GM21825 (cell line): ENCODE measurements at regions not wholly inside any gene's neighbourhood (a gene's known extent, or its start where the extent isn't known, plus 50 kb on each side); places are given as distances from the start of the nearest gene placed in this dataset.

ENCODE experiments used
- ATAC-seq: cut with Tn5 transposase; IDR thresholded peaks from one replicate; pipeline ENCODE4 v1.9.1; 2021; ENCODE audit warnings: mild to moderate bottlenecking, moderate library complexity; ENCODE audit not compliant: unreplicated experiment

GRCh38 chr4:13133700-13134099 lies 350.4 kb downstream of the RAB28 start:
- ATAC-seq = no peak

GRCh38 chr4:13130848-13131247 lies 353.3 kb downstream of the RAB28 start:
- no peak for ATAC-seq

GRCh38 chr4:13129095-13129494 lies 355.0 kb downstream of the RAB28 start:
- ATAC-seq = no peak

- ATAC-seq = no peak
Measured at GRCh38 chr4:13126976-13127910, 356.9 kb downstream of the RAB28 start.

- no peak for ATAC-seq
Measured at GRCh38 chr4:13118633-13119032, 365.5 kb downstream of the RAB28 start.

- ATAC-seq = no peak
Measured at GRCh38 chr4:13117185-13117584, 367.0 kb downstream of the RAB28 start.

GRCh38 chr4:13112030-13112429 lies 372.1 kb downstream of the RAB28 start:
- no peak for ATAC-seq

GRCh38 chr4:13109536-13109935 lies 374.6 kb downstream of the RAB28 start:
- no peak for ATAC-seq

GRCh38 chr4:13108096-13108495 lies 376.0 kb downstream of the RAB28 start:
- ATAC-seq = no peak

- ATAC-seq = no peak
Measured at GRCh38 chr4:13103382-13104015, 380.6 kb downstream of the RAB28 start.

- no peak for ATAC-seq
Measured at GRCh38 chr4:13102092-13102742, 381.9 kb downstream of the RAB28 start.

GRCh38 chr4:13097971-13098370 lies 386.2 kb downstream of the RAB28 start:
- ATAC-seq = no peak

- ATAC-seq = no peak
Measured at GRCh38 chr4:13095722-13096121, 388.4 kb downstream of the RAB28 start.

GRCh38 chr4:13093170-13093569 lies 391.0 kb downstream of the RAB28 start:
- no peak for ATAC-seq

- ATAC-seq = no peak
Measured at GRCh38 chr4:13092702-13093101, 391.4 kb downstream of the RAB28 start.

GRCh38 chr4:13089659-13089998 lies 394.5 kb downstream of the RAB28 start:
- no peak for ATAC-seq

- ATAC-seq = no peak
Measured at GRCh38 chr4:13088726-13089658, 395.1 kb downstream of the RAB28 start.

- no peak for ATAC-seq
Measured at GRCh38 chr4:13087041-13087440, 397.1 kb downstream of the RAB28 start.

- ATAC-seq = no peak
Measured at GRCh38 chr4:13084210-13084609, 399.9 kb downstream of the RAB28 start.

GRCh38 chr4:13081830-13082229 lies 402.3 kb downstream of the RAB28 start:
- ATAC-seq = no peak

- ATAC-seq = no peak
Measured at GRCh38 chr4:13067077-13067476, 417.1 kb downstream of the RAB28 start.
